Fibroblast of lung (primary cell): ENCODE measurements at regions not wholly inside any gene's neighbourhood (a gene's known extent, or its start where the extent isn't known, plus 50 kb on each side); places are given as distances from the start of the nearest gene placed in this dataset.
"Not testable (repeated sequence)": the region's sequence is repeated elsewhere in the genome, so short reads cannot be mapped to it uniquely, and the experiment has no call there.

ENCODE experiments used
- EZH2 ChIP-seq: IDR thresholded peaks from 2 replicates; pipeline ENCODE4 v1.5.1; 2012; ENCODE audit warnings: low read length, control low read depth, mild to moderate bottlenecking; ENCODE audit errors: missing control alignments
- TF ChIP-seq, protein P1 (sequence below), 2 donors: IDR thresholded peaks in 1 of 2; conservative IDR thresholded peaks in 1 of 2; 1 replicate in 1 of 2; 2 replicates in 1 of 2; pipeline ENCODE4 v1.5.1; 2011 to 2012; ENCODE audit warnings: low read length in 2 of 2, control low read depth in 1 of 2, inconsistent platforms in 1 of 2, low read depth in 1 of 2, mild to moderate bottlenecking in 1 of 2

- TF ChIP-seq EZH2: not testable (repeated sequence)
- TF ChIP-seq, protein P1, sequence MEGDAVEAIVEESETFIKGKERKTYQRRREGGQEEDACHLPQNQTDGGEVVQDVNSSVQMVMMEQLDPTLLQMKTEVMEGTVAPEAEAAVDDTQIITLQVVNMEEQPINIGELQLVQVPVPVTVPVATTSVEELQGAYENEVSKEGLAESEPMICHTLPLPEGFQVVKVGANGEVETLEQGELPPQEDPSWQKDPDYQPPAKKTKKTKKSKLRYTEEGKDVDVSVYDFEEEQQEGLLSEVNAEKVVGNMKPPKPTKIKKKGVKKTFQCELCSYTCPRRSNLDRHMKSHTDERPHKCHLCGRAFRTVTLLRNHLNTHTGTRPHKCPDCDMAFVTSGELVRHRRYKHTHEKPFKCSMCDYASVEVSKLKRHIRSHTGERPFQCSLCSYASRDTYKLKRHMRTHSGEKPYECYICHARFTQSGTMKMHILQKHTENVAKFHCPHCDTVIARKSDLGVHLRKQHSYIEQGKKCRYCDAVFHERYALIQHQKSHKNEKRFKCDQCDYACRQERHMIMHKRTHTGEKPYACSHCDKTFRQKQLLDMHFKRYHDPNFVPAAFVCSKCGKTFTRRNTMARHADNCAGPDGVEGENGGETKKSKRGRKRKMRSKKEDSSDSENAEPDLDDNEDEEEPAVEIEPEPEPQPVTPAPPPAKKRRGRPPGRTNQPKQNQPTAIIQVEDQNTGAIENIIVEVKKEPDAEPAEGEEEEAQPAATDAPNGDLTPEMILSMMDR (conservative IDR thresholded peaks at IDR 0.05 in 1 of 2, IDR thresholded peaks at IDR 0.05 in 1 of 2; ENCODE audit: low read depth in 1 of 2, low read length in 2 of 2): not testable (repeated sequence)
Observed at GRCh38 chr1:235049716-235050378, 78.8 kb downstream of the TOMM20 start.
